Neural progenitor cell (in vitro differentiated cells): ENCODE measurements at regions not wholly inside any gene's neighbourhood (a gene's known extent, or its start where the extent isn't known, plus 50 kb on each side); places are given as distances from the start of the nearest gene placed in this dataset.
"Not testable (repeated sequence)": the region's sequence is repeated elsewhere in the genome, so short reads cannot be mapped to it uniquely, and the experiment has no call there.

Experiments
- EZH2phosphoT487 ChIP-seq: fragments of 200-600 bp; sonication (generic); IDR thresholded peaks from 2 replicates; pipeline ENCODE4 v1.6.1; 2017; ENCODE audit warnings: antibody characterized with exemption
- TF ChIP-seq, protein P1 (sequence below): fragments of 200-600 bp; sonication (generic); IDR thresholded peaks from 2 replicates; pipeline ENCODE4 v1.5.1; 2017; ENCODE audit warnings: antibody characterized with exemption, mild to moderate bottlenecking

DNA sequence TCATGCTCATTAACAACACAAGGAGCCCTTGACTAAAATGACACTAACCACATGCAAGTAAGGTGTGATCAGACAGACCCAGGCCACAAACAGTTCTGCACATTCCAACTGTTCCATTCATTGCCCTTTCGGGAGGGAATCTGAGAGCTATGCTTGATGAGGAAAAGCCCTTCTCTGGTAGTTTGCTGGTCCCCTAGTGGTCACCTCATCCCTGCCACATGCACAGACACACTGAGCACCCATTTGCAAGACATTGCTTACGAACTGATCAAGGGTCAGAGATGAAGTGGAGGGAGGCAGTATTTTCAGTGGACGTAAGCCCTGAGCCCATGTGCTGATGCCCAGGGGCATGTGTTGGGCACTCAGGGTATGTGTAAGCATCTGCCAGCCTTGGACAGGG lies 220.9 kb downstream of the VAPA start:
- TF ChIP-seq, protein P1, sequence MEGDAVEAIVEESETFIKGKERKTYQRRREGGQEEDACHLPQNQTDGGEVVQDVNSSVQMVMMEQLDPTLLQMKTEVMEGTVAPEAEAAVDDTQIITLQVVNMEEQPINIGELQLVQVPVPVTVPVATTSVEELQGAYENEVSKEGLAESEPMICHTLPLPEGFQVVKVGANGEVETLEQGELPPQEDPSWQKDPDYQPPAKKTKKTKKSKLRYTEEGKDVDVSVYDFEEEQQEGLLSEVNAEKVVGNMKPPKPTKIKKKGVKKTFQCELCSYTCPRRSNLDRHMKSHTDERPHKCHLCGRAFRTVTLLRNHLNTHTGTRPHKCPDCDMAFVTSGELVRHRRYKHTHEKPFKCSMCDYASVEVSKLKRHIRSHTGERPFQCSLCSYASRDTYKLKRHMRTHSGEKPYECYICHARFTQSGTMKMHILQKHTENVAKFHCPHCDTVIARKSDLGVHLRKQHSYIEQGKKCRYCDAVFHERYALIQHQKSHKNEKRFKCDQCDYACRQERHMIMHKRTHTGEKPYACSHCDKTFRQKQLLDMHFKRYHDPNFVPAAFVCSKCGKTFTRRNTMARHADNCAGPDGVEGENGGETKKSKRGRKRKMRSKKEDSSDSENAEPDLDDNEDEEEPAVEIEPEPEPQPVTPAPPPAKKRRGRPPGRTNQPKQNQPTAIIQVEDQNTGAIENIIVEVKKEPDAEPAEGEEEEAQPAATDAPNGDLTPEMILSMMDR: not testable (repeated sequence)
- TF ChIP-seq EZH2phosphoT487: not testable (repeated sequence)
